ENCODE measurements at regions not wholly inside any gene's neighbourhood (a gene's known extent, or its start where the extent isn't known, plus 50 kb on each side); places are given as distances from the start of the nearest gene placed in this dataset.
A peak's percentile ranks its signal among the peaks of the same experiment; 100 is the strongest.

DNA sequence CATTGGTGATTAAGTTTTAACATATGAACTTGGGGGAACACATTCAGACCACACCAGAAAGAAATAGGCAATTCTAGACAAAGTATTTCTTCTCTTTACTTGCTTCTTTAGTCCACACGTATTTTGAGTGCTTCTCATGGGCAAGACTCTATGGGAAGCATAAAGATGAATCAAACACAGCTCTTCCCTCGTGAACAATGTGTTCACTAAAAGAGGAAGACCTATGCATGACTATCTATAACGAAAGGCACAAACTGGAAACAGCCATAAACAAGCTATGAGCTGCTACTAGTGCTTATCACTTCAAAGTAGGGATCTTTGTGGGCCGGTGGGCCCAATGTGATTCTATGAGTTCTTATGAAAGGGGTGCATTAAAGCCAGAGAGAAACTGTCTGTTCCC lies 53.0 kb upstream of the PRDX6 start:
- no peak overlapping the region for H3K4me2 ChIP-seq (ENCODE audit: insufficient read depth, low read length)
- H3K4me3 ChIP-seq, result no peak overlapping the region
- 17% methylated on average over 4 of the region's 4 CpGs for WGBS (ENCODE audit: insufficient coverage, low coverage, missing lambda C conversion rate)
- H3K36me3 ChIP-seq (ENCODE audit: control insufficient read depth, insufficient read depth, low read length), result no peaks in the 10 kb centered on the region
- in situ Hi-C loops (cut with MboI) (no loop called here), intact Hi-C loops (cut with micrococcal nuclease) (loop anchor here (5.0 kb wide), 4 partner anchors 157 to 1318 kb away; no protein-coding TSS in a partner anchor)
- no peak for ATAC-seq
- peak overlapping the region; percentile 40; the same call in 2 of the 3 replicates for H3K27ac ChIP-seq (ENCODE audit: extremely low read depth, low read depth, low read length)
- no peaks in the 10 kb centered on the region for H3K79me2 ChIP-seq (ENCODE audit: control insufficient read depth, insufficient read depth, low read length)
- H3K9me3 ChIP-seq (replicated peaks; ENCODE audit: control insufficient read depth, insufficient read depth, low read depth, low read length), result no peaks in the 10 kb centered on the region
- H2AFZ ChIP-seq (ENCODE audit: low read depth, low read length), result peak overlapping the region; percentile 76
- H3K4me1 ChIP-seq (replicated peaks in 1 of 2; ENCODE audit: control insufficient read depth in 2 of 2, insufficient read depth in 2 of 2, low read length in 2 of 2), result peaks cover 15 to 67% of the 10 kb centered on the region in 2 experiments; a peak in 4 of 5 replicates
- ChIA-PET POLR2A (interaction anchor here (0.7 to 1.5 kb wide), 2 partner anchors 51 to 251 kb away, joined by 3 to 4 read pairs; no protein-coding TSS in a partner anchor), CTCF (ENCODE audit: low intra/inter-chr PET ratio) (no interaction called here)
- no TSS peak for BruUV-seq (replicated peaks)
- H3K9ac ChIP-seq (ENCODE audit: insufficient read depth in 1 of 2, low read depth in 2 of 2, low read length in 2 of 2), result no peak overlapping the region
- peak in 1 of 4 experiments; percentile 34 for DNase-seq (ENCODE audit: extremely low read depth in 1 of 4, low spot score in 3 of 4)
- no peak for FAIRE-seq
- H4K20me1 ChIP-seq (replicated peaks; ENCODE audit: control insufficient read depth, insufficient read depth, low read length), result no peaks in the 10 kb centered on the region
- H3K9me1 ChIP-seq (ENCODE audit: control insufficient read depth, insufficient read depth, low read length), result no peaks in the 10 kb centered on the region
- TF ChIP-seq SPI1 (IDR thresholded peaks at IDR 0.05; ENCODE audit: borderline replicate concordance, low read depth, low read length) (peak; percentile 52; the same call in 1 of the 2 replicates), HOXB6 (CRISPR knock-in tag; IDR thresholded peaks at IDR 0.05; ENCODE audit: borderline replicate concordance) (no peak), MAFK (IDR thresholded peaks at IDR 0.05; ENCODE audit: low read length) (no peak), BRF2 (IDR thresholded peaks at IDR 0.05; ENCODE audit: borderline replicate concordance, insufficient read depth, insufficient read length) (no peak), JUNB (CRISPR knock-in tag; conservative IDR thresholded peaks at IDR 0.05) (no peak), ETV1 (tag; conservative IDR thresholded peaks at IDR 0.05; ENCODE audit: low read depth) (0 out of 2 replicates have a peak, but pooled peaks have one; percentile 14), SIN3B (IDR thresholded peaks at IDR 0.05; ENCODE audit: low read depth) (no peak), L3MBTL2 (IDR thresholded peaks at IDR 0.05) (0 out of 2 replicates have a peak, but pooled peaks have one; percentile 25), LEF1 (IDR thresholded peaks at IDR 0.05) (no peak)
- TF ChIP-seq, protein P1, sequence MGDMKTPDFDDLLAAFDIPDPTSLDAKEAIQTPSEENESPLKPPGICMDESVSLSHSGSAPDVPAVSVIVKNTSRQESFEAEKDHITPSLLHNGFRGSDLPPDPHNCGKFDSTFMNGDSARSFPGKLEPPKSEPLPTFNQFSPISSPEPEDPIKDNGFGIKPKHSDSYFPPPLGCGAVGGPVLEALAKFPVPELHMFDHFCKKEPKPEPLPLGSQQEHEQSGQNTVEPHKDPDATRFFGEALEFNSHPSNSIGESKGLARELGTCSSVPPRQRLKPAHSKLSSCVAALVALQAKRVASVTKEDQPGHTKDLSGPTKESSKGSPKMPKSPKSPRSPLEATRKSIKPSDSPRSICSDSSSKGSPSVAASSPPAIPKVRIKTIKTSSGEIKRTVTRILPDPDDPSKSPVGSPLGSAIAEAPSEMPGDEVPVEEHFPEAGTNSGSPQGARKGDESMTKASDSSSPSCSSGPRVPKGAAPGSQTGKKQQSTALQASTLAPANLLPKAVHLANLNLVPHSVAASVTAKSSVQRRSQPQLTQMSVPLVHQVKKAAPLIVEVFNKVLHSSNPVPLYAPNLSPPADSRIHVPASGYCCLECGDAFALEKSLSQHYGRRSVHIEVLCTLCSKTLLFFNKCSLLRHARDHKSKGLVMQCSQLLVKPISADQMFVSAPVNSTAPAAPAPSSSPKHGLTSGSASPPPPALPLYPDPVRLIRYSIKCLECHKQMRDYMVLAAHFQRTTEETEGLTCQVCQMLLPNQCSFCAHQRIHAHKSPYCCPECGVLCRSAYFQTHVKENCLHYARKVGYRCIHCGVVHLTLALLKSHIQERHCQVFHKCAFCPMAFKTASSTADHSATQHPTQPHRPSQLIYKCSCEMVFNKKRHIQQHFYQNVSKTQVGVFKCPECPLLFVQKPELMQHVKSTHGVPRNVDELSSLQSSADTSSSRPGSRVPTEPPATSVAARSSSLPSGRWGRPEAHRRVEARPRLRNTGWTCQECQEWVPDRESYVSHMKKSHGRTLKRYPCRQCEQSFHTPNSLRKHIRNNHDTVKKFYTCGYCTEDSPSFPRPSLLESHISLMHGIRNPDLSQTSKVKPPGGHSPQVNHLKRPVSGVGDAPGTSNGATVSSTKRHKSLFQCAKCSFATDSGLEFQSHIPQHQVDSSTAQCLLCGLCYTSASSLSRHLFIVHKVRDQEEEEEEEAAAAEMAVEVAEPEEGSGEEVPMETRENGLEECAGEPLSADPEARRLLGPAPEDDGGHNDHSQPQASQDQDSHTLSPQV (IDR thresholded peaks at IDR 0.05), result peak; percentile 54
- H3K27me3 ChIP-seq (ENCODE audit: control insufficient read depth in 2 of 2, insufficient read depth in 2 of 2, low read length in 2 of 2), result no peaks in the 10 kb centered on the region
